ENCODE measurements at regions not wholly inside any gene's neighbourhood (a gene's known extent, or its start where the extent isn't known, plus 50 kb on each side); places are given as distances from the start of the nearest gene placed in this dataset.

GRCh38 chr4:12875640-12876243, 608.4 kb downstream of the RAB28 start:
- TF ChIP-seq REST (IDR thresholded peaks at IDR 0.05; ENCODE audit: insufficient read depth in 1 of 2, low read depth in 2 of 2, low read length in 2 of 2): no peak
- no peak for TF ChIP-seq SIN3A (IDR thresholded peaks at IDR 0.05; ENCODE audit: borderline replicate concordance, insufficient read depth, low read length)
- no peak for TF ChIP-seq FOXP2 (optimal IDR thresholded peaks at IDR 0.05; ENCODE audit: borderline replicate concordance, extremely low read depth, extremely low read length, insufficient read depth)
- TF ChIP-seq TAF1 (IDR thresholded peaks at IDR 0.05; ENCODE audit: borderline replicate concordance, insufficient read depth, low read length): no peak
- no peak for TF ChIP-seq POLR2AphosphoS5 (IDR thresholded peaks at IDR 0.05; ENCODE audit: low read depth, low read length)

- TF ChIP-seq FOXP2 (optimal IDR thresholded peaks at IDR 0.05; ENCODE audit: borderline replicate concordance, extremely low read depth, extremely low read length, insufficient read depth): no peak
- no peak for TF ChIP-seq TAF1 (IDR thresholded peaks at IDR 0.05; ENCODE audit: borderline replicate concordance, insufficient read depth, low read length)
- TF ChIP-seq POLR2AphosphoS5 (IDR thresholded peaks at IDR 0.05; ENCODE audit: low read depth, low read length): no peak
- TF ChIP-seq REST (IDR thresholded peaks at IDR 0.05; ENCODE audit: insufficient read depth in 1 of 2, low read depth in 2 of 2, low read length in 2 of 2): no peak
- TF ChIP-seq SIN3A (IDR thresholded peaks at IDR 0.05; ENCODE audit: borderline replicate concordance, insufficient read depth, low read length): no peak
These were observed 610.8 kb downstream of the RAB28 start for GRCh38 chr4:12873351-12873750.

- no peak for TF ChIP-seq REST (IDR thresholded peaks at IDR 0.05; ENCODE audit: insufficient read depth in 1 of 2, low read depth in 2 of 2, low read length in 2 of 2)
- no peak for TF ChIP-seq POLR2AphosphoS5 (IDR thresholded peaks at IDR 0.05; ENCODE audit: low read depth, low read length)
- TF ChIP-seq SIN3A (IDR thresholded peaks at IDR 0.05; ENCODE audit: borderline replicate concordance, insufficient read depth, low read length): no peak
- TF ChIP-seq TAF1 (IDR thresholded peaks at IDR 0.05; ENCODE audit: borderline replicate concordance, insufficient read depth, low read length): no peak
- TF ChIP-seq FOXP2 (optimal IDR thresholded peaks at IDR 0.05; ENCODE audit: borderline replicate concordance, extremely low read depth, extremely low read length, insufficient read depth): no peak
These were observed 622.7 kb downstream of the RAB28 start for GRCh38 chr4:12861422-12861821.

- TF ChIP-seq REST (IDR thresholded peaks at IDR 0.05; ENCODE audit: insufficient read depth in 1 of 2, low read depth in 2 of 2, low read length in 2 of 2) (no peak), TAF1 (IDR thresholded peaks at IDR 0.05; ENCODE audit: borderline replicate concordance, insufficient read depth, low read length) (no peak)
These were observed 631.5 kb downstream of the RAB28 start for GRCh38 chr4:12852338-12853307.
